ENCODE measurements at regions not wholly inside any gene's neighbourhood (a gene's known extent, or its start where the extent isn't known, plus 50 kb on each side); places are given as distances from the start of the nearest gene placed in this dataset.

- no peak for TF ChIP-seq CTCF (conservative IDR thresholded peaks at IDR 0.05 in 1 of 2, IDR thresholded peaks at IDR 0.05 in 1 of 2; ENCODE audit: low read depth in 1 of 2, low read length in 2 of 2)
- TF ChIP-seq EZH2 (IDR thresholded peaks at IDR 0.05; ENCODE audit: low read length, missing control alignments) = no peak
Measured at GRCh38 chr13:69604698-69605097, 502.9 kb upstream of the ATXN8OS start.

All from fibroblast of lung (primary cell).